GM23338 (cell line): ENCODE measurements at regions not wholly inside any gene's neighbourhood (a gene's known extent, or its start where the extent isn't known, plus 50 kb on each side); places are given as distances from the start of the nearest gene placed in this dataset.

Experiments
- ATAC-seq: fragments of 200-7000 bp; cut with Tn5 transposase; 3 replicates; pipeline ENCODE4 v1.9.1; 2020
- DNase-seq: peaks from one replicate; pipeline ENCODE4 v3.0.0-alpha.2; 2015; ENCODE audit warnings: low spot score
- H2AFZ ChIP-seq: fragments of 200-600 bp; sonication (generic); 2 replicates; pipeline ENCODE4 v1.8.0; 2016; ENCODE audit warnings: antibody characterized with exemption, mild to moderate bottlenecking, moderate library complexity
- H3F3A ChIP-seq: fragments of 200-600 bp; sonication (generic); replicated peaks from 2 replicates; pipeline ENCODE4 v1.8.0; 2017; ENCODE audit warnings: antibody characterized with exemption, mixed run types, low read depth
- H3K27ac ChIP-seq: fragments of 200-600 bp; sonication (generic); 2 replicates; pipeline ENCODE4 v1.6.1; 2016; ENCODE audit warnings: low read depth
- H3K27me3 ChIP-seq: fragments of 200-600 bp; sonication (generic); 2 replicates; pipeline ENCODE4 v1.8.0; 2016; ENCODE audit warnings: mild to moderate bottlenecking, mixed run types, moderate library complexity; ENCODE audit not compliant: insufficient read depth
- H3K36me3 ChIP-seq: fragments of 200-600 bp; sonication (generic); 2 replicates; pipeline ENCODE4 v1.8.0; 2016; ENCODE audit warnings: mild to moderate bottlenecking; ENCODE audit not compliant: insufficient read depth
- H3K4me1 ChIP-seq: fragments of 200-600 bp; sonication (generic); 2 replicates; pipeline ENCODE4 v1.8.0; 2016; ENCODE audit warnings: mild to moderate bottlenecking, moderate library complexity; ENCODE audit not compliant: insufficient read depth
- H3K4me2 ChIP-seq: fragments of 200-600 bp; sonication (generic); 2 replicates; pipeline ENCODE4 v1.7.1; 2017; ENCODE audit warnings: mixed run types
- H3K4me3 ChIP-seq: fragments of 200-600 bp; sonication (generic); 2 replicates; pipeline ENCODE4 v1.6.1; 2016; ENCODE audit warnings: mixed run types
- H3K79me2 ChIP-seq: fragments of 200-600 bp; sonication (generic); replicated peaks from 2 replicates; pipeline ENCODE4 v1.8.0; 2017; ENCODE audit warnings: mild to moderate bottlenecking; ENCODE audit not compliant: insufficient read depth
- H3K9me2 ChIP-seq: fragments of 200-600 bp; sonication (generic); 2 replicates; pipeline ENCODE4 v1.8.0; 2017; ENCODE audit not compliant: insufficient read depth
- H4K20me1 ChIP-seq: fragments of 200-600 bp; sonication (generic); replicated peaks from 2 replicates; pipeline ENCODE4 v1.8.0; 2017; ENCODE audit warnings: mild to moderate bottlenecking; ENCODE audit not compliant: insufficient read depth
- H3K27ac Mint-ChIP-seq: 2 replicates; pipeline ENCODE4 v1.8.0; 2020; ENCODE audit warnings: inconsistent platforms, mild to moderate bottlenecking, moderate library complexity, mixed read lengths
- H3K27me3 Mint-ChIP-seq: 3 replicates; pipeline ENCODE4 v1.8.0; 2022; ENCODE audit warnings: low read depth, mild to moderate bottlenecking, moderate library complexity, mixed read lengths, inconsistent platforms; ENCODE audit not compliant: insufficient read depth, poor library complexity
- H3K36me3 Mint-ChIP-seq: 3 replicates; pipeline ENCODE4 v1.8.0; 2021; ENCODE audit warnings: low read depth, mild to moderate bottlenecking, inconsistent platforms, moderate library complexity, mixed read lengths
- H3K4me1 Mint-ChIP-seq: 3 replicates; pipeline ENCODE4 v1.8.0; 2020; ENCODE audit warnings: mild to moderate bottlenecking, inconsistent platforms, mixed read lengths
- H3K4me3 Mint-ChIP-seq: 3 replicates; pipeline ENCODE4 v1.8.0; 2021; ENCODE audit warnings: moderate library complexity, mild to moderate bottlenecking, inconsistent platforms, mixed read lengths
- H3K9me3 Mint-ChIP-seq: 3 replicates; pipeline ENCODE4 v1.8.0; 2020; ENCODE audit warnings: moderate library complexity, mild to moderate bottlenecking, inconsistent platforms, mixed read lengths
- JUNB ChIP-seq: IDR thresholded peaks from one replicate; pipeline ENCODE4 v1.6.1; 2016; ENCODE audit warnings: antibody characterized with exemption; ENCODE audit not compliant: unreplicated experiment
- POLR2AphosphoS5 ChIP-seq: IDR thresholded peaks from 2 replicates; pipeline ENCODE4 v1.6.1; 2016; ENCODE audit warnings: antibody characterized with exemption, low read depth
- STAT1 ChIP-seq: IDR thresholded peaks from one replicate; pipeline ENCODE4 v1.6.1; 2016; ENCODE audit warnings: antibody characterized with exemption; ENCODE audit not compliant: unreplicated experiment
- TF ChIP-seq, protein P1 (sequence below): fragments of 250-450 bp; sonication (Bioruptor Pico); IDR thresholded peaks from 2 replicates; pipeline ENCODE4 v1.5.0; 2020; ENCODE audit warnings: mild to moderate bottlenecking, moderate library complexity
- TF ChIP-seq, protein P2 (sequence below): IDR thresholded peaks from one replicate; pipeline ENCODE4 v1.6.1; 2018; ENCODE audit warnings: antibody characterized with exemption; ENCODE audit not compliant: unreplicated experiment
- TF ChIP-seq, protein P3 (sequence below), 2 experiments: fragments of 200-600 bp in 1 of 2; sonication (generic) in 1 of 2; conservative IDR thresholded peaks; 2 replicates each; pipeline versions ENCODE4 v1.5.1 to v1.6.1; 2016 to 2017; ENCODE audit warnings: antibody characterized with exemption in 2 of 2, low read depth in 2 of 2, mild to moderate bottlenecking in 2 of 2, moderate library complexity in 1 of 2

DNA sequence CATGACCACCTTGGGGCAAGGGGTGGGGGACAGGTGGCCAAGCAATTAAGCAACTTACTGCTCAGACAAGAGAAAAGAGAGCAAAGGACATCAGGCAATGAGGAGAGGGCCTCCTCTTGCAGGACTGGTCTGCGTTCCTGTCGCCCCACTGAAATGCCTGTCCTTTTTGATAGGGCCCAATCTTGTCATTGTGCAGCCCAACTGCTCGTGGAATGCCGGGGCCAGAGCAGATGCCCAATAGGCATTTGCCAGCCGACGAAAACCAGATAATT lies 104.5 kb upstream of the SH3BP4 start (continued):
- no peak for TF ChIP-seq POLR2AphosphoS5

DNA sequence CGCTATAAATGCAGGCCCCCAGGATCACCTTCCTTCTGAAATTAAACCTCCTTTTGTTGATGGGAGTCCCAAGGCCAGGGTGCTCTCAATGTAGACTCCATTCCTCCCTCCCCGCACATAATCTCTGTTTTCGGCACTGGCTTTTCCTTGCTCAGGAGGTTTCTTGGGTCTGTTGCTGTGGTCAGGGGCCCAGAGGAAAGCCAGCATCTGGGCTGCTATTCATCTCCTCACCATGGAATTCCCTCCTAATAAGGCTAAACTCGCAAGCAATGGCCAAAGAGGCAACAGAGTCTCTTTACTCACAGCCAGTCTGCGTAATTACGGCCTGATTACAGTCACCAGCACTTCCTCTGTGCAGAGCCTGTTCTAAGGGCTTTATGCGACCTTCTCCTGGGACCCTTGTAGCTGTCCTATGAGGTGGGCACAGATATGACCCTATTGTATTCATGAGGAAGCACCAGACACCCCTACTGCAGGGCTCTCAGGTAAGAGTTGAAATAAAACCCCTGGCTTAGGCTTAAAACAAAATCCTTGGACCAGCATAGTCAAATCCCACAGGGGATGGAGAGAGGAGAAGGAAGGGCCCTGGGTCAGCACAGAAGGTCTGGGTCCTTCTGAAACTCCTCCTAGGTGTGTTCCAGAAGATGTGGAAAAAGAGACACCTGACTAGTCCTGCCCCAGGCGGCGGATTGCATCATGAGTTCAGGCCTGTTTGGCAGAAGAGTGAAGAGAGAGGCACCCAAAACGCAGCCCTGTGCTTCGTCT lies 105.0 kb upstream of the SH3BP4 start:
- no peak for DNase-seq
- ATAC-seq: no peak
- Mint-ChIP-seq H3K27ac (no peak overlapping the region), H3K4me3 (no peak overlapping the region), H3K27me3 (peaks cover 4% of the 10 kb centered on the region), H3K9me3 (peaks cover 3% of the 10 kb centered on the region; the same call in 1 of the 3 replicates), H3K4me1 (peaks cover 14% of the 10 kb centered on the region), H3K36me3 (no peaks in the 10 kb centered on the region)
- TF ChIP-seq JUNB (no peak), STAT1 (no peak)
- TF ChIP-seq, protein P1, sequence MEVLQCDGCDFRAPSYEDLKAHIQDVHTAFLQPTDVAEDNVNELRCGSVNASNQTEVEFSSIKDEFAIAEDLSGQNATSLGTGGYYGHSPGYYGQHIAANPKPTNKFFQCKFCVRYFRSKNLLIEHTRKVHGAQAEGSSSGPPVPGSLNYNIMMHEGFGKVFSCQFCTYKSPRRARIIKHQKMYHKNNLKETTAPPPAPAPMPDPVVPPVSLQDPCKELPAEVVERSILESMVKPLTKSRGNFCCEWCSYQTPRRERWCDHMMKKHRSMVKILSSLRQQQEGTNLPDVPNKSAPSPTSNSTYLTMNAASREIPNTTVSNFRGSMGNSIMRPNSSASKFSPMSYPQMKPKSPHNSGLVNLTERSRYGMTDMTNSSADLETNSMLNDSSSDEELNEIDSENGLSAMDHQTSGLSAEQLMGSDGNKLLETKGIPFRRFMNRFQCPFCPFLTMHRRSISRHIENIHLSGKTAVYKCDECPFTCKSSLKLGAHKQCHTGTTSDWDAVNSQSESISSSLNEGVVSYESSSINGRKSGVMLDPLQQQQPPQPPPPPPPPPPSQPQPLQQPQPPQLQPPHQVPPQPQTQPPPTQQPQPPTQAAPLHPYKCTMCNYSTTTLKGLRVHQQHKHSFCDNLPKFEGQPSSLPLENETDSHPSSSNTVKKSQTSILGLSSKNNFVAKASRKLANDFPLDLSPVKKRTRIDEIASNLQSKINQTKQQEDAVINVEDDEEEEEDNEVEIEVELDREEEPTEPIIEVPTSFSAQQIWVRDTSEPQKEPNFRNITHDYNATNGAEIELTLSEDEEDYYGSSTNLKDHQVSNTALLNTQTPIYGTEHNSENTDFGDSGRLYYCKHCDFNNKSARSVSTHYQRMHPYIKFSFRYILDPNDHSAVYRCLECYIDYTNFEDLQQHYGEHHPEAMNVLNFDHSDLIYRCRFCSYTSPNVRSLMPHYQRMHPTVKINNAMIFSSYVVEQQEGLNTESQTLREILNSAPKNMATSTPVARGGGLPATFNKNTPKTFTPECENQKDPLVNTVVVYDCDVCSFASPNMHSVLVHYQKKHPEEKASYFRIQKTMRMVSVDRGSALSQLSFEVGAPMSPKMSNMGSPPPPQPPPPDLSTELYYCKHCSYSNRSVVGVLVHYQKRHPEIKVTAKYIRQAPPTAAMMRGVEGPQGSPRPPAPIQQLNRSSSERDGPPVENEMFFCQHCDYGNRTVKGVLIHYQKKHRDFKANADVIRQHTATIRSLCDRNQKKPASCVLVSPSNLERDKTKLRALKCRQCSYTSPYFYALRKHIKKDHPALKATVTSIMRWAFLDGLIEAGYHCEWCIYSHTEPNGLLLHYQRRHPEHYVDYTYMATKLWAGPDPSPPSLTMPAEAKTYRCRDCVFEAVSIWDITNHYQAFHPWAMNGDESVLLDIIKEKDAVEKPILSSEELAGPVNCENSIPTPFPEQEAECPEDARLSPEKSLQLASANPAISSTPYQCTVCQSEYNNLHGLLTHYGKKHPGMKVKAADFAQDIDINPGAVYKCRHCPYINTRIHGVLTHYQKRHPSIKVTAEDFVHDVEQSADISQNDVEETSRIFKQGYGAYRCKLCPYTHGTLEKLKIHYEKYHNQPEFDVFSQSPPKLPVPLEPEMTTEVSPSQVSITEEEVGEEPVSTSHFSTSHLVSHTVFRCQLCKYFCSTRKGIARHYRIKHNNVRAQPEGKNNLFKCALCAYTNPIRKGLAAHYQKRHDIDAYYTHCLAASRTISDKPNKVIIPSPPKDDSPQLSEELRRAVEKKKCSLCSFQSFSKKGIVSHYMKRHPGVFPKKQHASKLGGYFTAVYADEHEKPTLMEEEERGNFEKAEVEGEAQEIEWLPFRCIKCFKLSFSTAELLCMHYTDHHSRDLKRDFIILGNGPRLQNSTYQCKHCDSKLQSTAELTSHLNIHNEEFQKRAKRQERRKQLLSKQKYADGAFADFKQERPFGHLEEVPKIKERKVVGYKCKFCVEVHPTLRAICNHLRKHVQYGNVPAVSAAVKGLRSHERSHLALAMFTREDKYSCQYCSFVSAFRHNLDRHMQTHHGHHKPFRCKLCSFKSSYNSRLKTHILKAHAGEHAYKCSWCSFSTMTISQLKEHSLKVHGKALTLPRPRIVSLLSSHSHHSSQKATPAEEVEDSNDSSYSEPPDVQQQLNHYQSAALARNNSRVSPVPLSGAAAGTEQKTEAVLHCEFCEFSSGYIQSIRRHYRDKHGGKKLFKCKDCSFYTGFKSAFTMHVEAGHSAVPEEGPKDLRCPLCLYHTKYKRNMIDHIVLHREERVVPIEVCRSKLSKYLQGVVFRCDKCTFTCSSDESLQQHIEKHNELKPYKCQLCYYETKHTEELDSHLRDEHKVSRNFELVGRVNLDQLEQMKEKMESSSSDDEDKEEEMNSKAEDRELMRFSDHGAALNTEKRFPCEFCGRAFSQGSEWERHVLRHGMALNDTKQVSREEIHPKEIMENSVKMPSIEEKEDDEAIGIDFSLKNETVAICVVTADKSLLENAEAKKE (CRISPR knock-in tag): no peak
- TF ChIP-seq, protein P2, sequence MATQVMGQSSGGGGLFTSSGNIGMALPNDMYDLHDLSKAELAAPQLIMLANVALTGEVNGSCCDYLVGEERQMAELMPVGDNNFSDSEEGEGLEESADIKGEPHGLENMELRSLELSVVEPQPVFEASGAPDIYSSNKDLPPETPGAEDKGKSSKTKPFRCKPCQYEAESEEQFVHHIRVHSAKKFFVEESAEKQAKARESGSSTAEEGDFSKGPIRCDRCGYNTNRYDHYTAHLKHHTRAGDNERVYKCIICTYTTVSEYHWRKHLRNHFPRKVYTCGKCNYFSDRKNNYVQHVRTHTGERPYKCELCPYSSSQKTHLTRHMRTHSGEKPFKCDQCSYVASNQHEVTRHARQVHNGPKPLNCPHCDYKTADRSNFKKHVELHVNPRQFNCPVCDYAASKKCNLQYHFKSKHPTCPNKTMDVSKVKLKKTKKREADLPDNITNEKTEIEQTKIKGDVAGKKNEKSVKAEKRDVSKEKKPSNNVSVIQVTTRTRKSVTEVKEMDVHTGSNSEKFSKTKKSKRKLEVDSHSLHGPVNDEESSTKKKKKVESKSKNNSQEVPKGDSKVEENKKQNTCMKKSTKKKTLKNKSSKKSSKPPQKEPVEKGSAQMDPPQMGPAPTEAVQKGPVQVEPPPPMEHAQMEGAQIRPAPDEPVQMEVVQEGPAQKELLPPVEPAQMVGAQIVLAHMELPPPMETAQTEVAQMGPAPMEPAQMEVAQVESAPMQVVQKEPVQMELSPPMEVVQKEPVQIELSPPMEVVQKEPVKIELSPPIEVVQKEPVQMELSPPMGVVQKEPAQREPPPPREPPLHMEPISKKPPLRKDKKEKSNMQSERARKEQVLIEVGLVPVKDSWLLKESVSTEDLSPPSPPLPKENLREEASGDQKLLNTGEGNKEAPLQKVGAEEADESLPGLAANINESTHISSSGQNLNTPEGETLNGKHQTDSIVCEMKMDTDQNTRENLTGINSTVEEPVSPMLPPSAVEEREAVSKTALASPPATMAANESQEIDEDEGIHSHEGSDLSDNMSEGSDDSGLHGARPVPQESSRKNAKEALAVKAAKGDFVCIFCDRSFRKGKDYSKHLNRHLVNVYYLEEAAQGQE: no peak
- TF ChIP-seq, protein P3, sequence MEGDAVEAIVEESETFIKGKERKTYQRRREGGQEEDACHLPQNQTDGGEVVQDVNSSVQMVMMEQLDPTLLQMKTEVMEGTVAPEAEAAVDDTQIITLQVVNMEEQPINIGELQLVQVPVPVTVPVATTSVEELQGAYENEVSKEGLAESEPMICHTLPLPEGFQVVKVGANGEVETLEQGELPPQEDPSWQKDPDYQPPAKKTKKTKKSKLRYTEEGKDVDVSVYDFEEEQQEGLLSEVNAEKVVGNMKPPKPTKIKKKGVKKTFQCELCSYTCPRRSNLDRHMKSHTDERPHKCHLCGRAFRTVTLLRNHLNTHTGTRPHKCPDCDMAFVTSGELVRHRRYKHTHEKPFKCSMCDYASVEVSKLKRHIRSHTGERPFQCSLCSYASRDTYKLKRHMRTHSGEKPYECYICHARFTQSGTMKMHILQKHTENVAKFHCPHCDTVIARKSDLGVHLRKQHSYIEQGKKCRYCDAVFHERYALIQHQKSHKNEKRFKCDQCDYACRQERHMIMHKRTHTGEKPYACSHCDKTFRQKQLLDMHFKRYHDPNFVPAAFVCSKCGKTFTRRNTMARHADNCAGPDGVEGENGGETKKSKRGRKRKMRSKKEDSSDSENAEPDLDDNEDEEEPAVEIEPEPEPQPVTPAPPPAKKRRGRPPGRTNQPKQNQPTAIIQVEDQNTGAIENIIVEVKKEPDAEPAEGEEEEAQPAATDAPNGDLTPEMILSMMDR (conservative IDR thresholded peaks at IDR 0.05; ENCODE audit: low read depth in 2 of 2): no peak
- Histone ChIP-seq H3K27me3 (no peaks in the 10 kb centered on the region), H3K4me1 (no peaks in the 10 kb centered on the region), H3K79me2 (no peaks in the 10 kb centered on the region), H3K9me2 (peaks cover 6% of the 10 kb centered on the region), H2AFZ (no peak overlapping the region), H3K4me2 (no peak overlapping the region), H3K36me3 (no peaks in the 10 kb centered on the region), H4K20me1 (no peaks in the 10 kb centered on the region), H3K4me3 (no peak overlapping the region), H3K27ac (no peak overlapping the region), H3F3A (no peaks in the 10 kb centered on the region)
